SK-N-SH (cell line): ENCODE measurements at regions not wholly inside any gene's neighbourhood (a gene's known extent, or its start where the extent isn't known, plus 50 kb on each side); places are given as distances from the start of the nearest gene placed in this dataset.

ENCODE experiments used
- CTCF ChIP-seq: fragments of 200-600 bp; sonication (generic); IDR thresholded peaks from 2 replicates; pipeline ENCODE4 v1.6.1; 2017; ENCODE audit warnings: antibody characterized with exemption, mild to moderate bottlenecking, moderate library complexity
- FOXJ3 ChIP-seq: sonication (generic); formaldehyde crosslinking; IDR thresholded peaks from 2 replicates; pipeline ENCODE4 v1.5.1; 2020; ENCODE audit warnings: mild to moderate bottlenecking, missing genetic modification reagents
- GABPA ChIP-seq: IDR thresholded peaks from 2 replicates; pipeline ENCODE4 v1.4.0; 2012; ENCODE audit warnings: low read depth, mild to moderate bottlenecking
- TAF1 ChIP-seq: IDR thresholded peaks from 2 replicates; pipeline ENCODE4 v1.6.1; 2012; ENCODE audit warnings: low read depth, mild to moderate bottlenecking, low read length, moderate library complexity, borderline replicate concordance
- TEAD4 ChIP-seq: IDR thresholded peaks from 2 replicates; pipeline ENCODE4 v1.4.0; 2012; ENCODE audit warnings: mild to moderate bottlenecking, borderline replicate concordance; ENCODE audit not compliant: insufficient read depth
- TF ChIP-seq, protein P1 (sequence below): IDR thresholded peaks from 2 replicates; pipeline ENCODE4; 2012

GRCh38 chr10:37680243-37680683 is 177.1 kb downstream of the ZNF248 start:
- TF ChIP-seq GABPA (no peak), CTCF (no peak), FOXJ3 (CRISPR knock-in tag) (no peak), TEAD4 (no peak), TAF1 (no peak)
- TF ChIP-seq, protein P1, sequence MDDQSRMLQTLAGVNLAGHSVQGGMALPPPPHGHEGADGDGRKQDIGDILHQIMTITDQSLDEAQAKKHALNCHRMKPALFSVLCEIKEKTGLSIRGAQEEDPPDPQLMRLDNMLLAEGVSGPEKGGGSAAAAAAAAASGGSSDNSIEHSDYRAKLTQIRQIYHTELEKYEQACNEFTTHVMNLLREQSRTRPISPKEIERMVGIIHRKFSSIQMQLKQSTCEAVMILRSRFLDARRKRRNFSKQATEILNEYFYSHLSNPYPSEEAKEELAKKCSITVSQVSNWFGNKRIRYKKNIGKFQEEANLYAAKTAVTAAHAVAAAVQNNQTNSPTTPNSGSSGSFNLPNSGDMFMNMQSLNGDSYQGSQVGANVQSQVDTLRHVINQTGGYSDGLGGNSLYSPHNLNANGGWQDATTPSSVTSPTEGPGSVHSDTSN, result no peak
